WI38 (cell line): ENCODE measurements at regions not wholly inside any gene's neighbourhood (a gene's known extent, or its start where the extent isn't known, plus 50 kb on each side); places are given as distances from the start of the nearest gene placed in this dataset.

Experiments
- H3K4me3 ChIP-seq: 2 replicates; pipeline ENCODE4 v1.5.1; 2011; ENCODE audit warnings: low read depth, mild to moderate bottlenecking, control low read depth, low read length
- CTCF ChIP-seq: IDR thresholded peaks from 2 replicates; pipeline ENCODE4 v1.5.1; 2012; ENCODE audit warnings: low read depth, mild to moderate bottlenecking, control low read depth, low read length

GRCh38 chr10:84820120-84820519 lies 491.7 kb downstream of the CCSER2 start:
- TF ChIP-seq CTCF = no peak

GRCh38 chr10:84820596-84820995 lies 492.2 kb downstream of the CCSER2 start:
- no peak for TF ChIP-seq CTCF
- no peak overlapping the region for H3K4me3 ChIP-seq

More at GRCh38 chr10:84820120-84820519, 491.7 kb downstream of the CCSER2 start:
- H3K4me3 ChIP-seq = no peak overlapping the region

- no peak overlapping the region for H3K4me3 ChIP-seq
- TF ChIP-seq CTCF = no peak
Observed at GRCh38 chr10:84822931-84823630, 494.7 kb downstream of the CCSER2 start.

GRCh38 chr10:84824525-84824924 lies 496.1 kb downstream of the CCSER2 start:
- TF ChIP-seq CTCF = no peak
- H3K4me3 ChIP-seq = no peak overlapping the region

GRCh38 chr10:84825330-84825729 lies 496.9 kb downstream of the CCSER2 start:
- H3K4me3 ChIP-seq = no peak overlapping the region
- TF ChIP-seq CTCF = no peak

GRCh38 chr10:84826704-84827103 lies 498.3 kb downstream of the CCSER2 start:
- no peak overlapping the region for H3K4me3 ChIP-seq
- no peak for TF ChIP-seq CTCF

- H3K4me3 ChIP-seq = no peak overlapping the region
- TF ChIP-seq CTCF = no peak
Observed at GRCh38 chr10:84829131-84829530, 500.7 kb downstream of the CCSER2 start.
